ENCODE measurements at regions not wholly inside any gene's neighbourhood (a gene's known extent, or its start where the extent isn't known, plus 50 kb on each side); places are given as distances from the start of the nearest gene placed in this dataset.

DNA sequence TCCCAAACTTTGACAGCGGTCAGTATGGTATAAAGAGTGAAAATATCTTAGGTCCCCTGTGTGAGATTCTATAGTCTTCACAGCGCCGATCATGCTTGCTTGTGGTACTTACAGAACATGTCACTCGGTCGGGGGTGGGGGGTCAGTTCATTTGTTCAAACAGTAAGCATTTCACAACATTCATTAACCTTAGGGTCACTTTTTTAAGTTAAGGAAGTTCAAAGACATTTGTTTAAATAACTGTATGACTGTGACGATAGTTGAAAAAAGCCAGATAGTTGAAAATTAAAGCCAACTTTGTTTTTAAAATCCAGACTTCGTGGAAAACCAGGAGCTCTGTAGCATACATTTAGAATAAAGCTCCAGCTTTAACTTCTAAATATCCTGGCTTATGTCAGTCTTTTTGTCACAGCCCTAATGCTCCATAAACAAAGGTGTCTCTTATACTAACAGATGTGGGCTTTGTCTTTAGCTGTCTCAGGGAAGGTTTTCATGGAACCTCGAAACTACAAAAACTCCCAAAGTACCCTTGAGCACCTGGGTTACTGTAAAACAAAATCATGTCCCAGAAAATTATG is 57.9 kb upstream of the PHACTR2 start:
- no TSS peak for BruUV-seq (replicated peaks)
- no peaks in the 10 kb centered on the region for H3K9me3 ChIP-seq
- H3K27me3 ChIP-seq (replicated peaks; ENCODE audit: control insufficient read depth, insufficient read depth, low read length), result no peaks in the 10 kb centered on the region
- H3K27me3 Mint-ChIP-seq (ENCODE audit: insufficient read depth, unreplicated experiment), result no peaks in the 10 kb centered on the region
- intact Hi-C loops (cut with micrococcal nuclease; ENCODE audit: unreplicated experiment), result no loop called here
- peaks cover 13% of the 10 kb centered on the region for H3K4me1 Mint-ChIP-seq (ENCODE audit: low read depth, unreplicated experiment)
- no peak overlapping the region for H3K27ac Mint-ChIP-seq (ENCODE audit: unreplicated experiment)
- 0 out of 2 replicates have a peak, but pooled peaks cover 1% of the 10 kb centered on the region for H3K36me3 ChIP-seq (ENCODE audit: control insufficient read depth, insufficient read depth, low read length)
- ChIA-PET POLR2A (no interaction called here), CTCF (no interaction called here)
- no peaks in the 10 kb centered on the region for H3K9me3 Mint-ChIP-seq (ENCODE audit: unreplicated experiment)
- H3K4me3 Mint-ChIP-seq (ENCODE audit: unreplicated experiment), result no peak overlapping the region
- TF ChIP-seq, protein P1, sequence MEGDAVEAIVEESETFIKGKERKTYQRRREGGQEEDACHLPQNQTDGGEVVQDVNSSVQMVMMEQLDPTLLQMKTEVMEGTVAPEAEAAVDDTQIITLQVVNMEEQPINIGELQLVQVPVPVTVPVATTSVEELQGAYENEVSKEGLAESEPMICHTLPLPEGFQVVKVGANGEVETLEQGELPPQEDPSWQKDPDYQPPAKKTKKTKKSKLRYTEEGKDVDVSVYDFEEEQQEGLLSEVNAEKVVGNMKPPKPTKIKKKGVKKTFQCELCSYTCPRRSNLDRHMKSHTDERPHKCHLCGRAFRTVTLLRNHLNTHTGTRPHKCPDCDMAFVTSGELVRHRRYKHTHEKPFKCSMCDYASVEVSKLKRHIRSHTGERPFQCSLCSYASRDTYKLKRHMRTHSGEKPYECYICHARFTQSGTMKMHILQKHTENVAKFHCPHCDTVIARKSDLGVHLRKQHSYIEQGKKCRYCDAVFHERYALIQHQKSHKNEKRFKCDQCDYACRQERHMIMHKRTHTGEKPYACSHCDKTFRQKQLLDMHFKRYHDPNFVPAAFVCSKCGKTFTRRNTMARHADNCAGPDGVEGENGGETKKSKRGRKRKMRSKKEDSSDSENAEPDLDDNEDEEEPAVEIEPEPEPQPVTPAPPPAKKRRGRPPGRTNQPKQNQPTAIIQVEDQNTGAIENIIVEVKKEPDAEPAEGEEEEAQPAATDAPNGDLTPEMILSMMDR (IDR thresholded peaks at IDR 0.05; ENCODE audit: insufficient read depth in 1 of 2, low read depth in 1 of 2, low read length in 1 of 2, severe bottlenecking in 1 of 2, unreplicated experiment in 1 of 2), result no peak
- DNase-seq, result no peak
- H3K4me1 ChIP-seq, result 0 out of 2 replicates have a peak, but pooled peaks cover 6% of the 10 kb centered on the region
- no peak overlapping the region for H3K4me3 ChIP-seq (ENCODE audit: low read depth, low read length)
- H3K36me3 Mint-ChIP-seq (ENCODE audit: insufficient read depth, unreplicated experiment), result peaks cover 4% of the 10 kb centered on the region

DNA sequence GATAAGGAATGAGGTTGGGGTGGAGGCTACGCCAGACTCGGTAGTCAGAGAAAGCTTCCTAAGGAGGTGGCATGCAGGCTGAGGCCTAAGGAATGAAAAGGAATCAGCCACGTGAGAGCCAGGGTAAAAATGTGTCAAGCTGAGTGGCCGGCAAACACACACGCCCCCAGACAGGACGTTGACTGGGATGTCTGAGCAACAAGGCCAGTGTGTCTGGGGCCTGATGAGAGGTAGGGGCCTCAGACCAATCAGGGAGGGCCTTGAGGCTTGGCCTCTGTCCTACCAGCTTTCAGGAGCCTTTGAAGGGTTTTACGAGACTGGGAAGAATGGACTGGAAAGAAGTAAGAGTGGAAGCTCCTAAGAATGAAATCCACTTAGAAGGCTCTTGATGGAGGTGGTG is 61.0 kb upstream of the PHACTR2 start:
- 0 out of 2 replicates have a peak, but pooled peaks cover 6% of the 10 kb centered on the region for H3K4me1 ChIP-seq
- no TSS peak for BruUV-seq (replicated peaks)
- Mint-ChIP-seq H3K4me3 (ENCODE audit: unreplicated experiment) (no peak overlapping the region), H3K36me3 (ENCODE audit: insufficient read depth, unreplicated experiment) (peaks cover under 1% of the 10 kb centered on the region), H3K27me3 (ENCODE audit: insufficient read depth, unreplicated experiment) (no peaks in the 10 kb centered on the region), H3K4me1 (ENCODE audit: low read depth, unreplicated experiment) (peaks cover 7% of the 10 kb centered on the region), H3K27ac (ENCODE audit: unreplicated experiment) (no peak overlapping the region), H3K9me3 (ENCODE audit: unreplicated experiment) (no peaks in the 10 kb centered on the region)
- intact Hi-C loops (cut with micrococcal nuclease; ENCODE audit: unreplicated experiment), result no loop called here
- ChIA-PET CTCF (no interaction called here), POLR2A (no interaction called here)
- no peaks in the 10 kb centered on the region for H3K9me3 ChIP-seq
- DNase-seq, result no peak
- H3K4me3 ChIP-seq (ENCODE audit: low read depth, low read length), result no peak overlapping the region
- TF ChIP-seq, protein P1 (IDR thresholded peaks at IDR 0.05; ENCODE audit: insufficient read depth in 1 of 2, low read depth in 1 of 2, low read length in 1 of 2, severe bottlenecking in 1 of 2, unreplicated experiment in 1 of 2), result no peak
- no peaks in the 10 kb centered on the region for H3K27me3 ChIP-seq (replicated peaks; ENCODE audit: control insufficient read depth, insufficient read depth, low read length)
- 0 out of 2 replicates have a peak, but pooled peaks cover 1% of the 10 kb centered on the region for H3K36me3 ChIP-seq (ENCODE audit: control insufficient read depth, insufficient read depth, low read length)

DNA sequence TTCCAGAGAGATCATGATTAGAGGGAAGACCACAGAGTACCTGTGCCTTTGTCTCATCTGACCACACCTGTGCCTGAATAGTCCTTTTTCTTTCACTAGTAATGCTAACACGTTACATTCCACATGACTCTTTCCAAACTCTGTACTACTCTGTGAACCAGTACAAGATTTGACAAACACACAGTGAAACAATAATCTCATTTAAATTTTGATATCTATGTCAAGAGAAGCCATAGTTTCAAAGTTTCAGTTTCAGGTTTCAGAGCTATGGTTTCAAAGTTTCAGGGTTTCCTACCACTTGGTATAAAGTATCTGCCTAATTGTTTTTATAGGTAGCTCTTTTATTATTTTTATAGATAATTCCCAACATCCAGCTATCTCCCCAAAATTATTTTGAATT is 62.0 kb upstream of the PHACTR2 start:
- intact Hi-C loops (cut with micrococcal nuclease; ENCODE audit: unreplicated experiment), result no loop called here
- H3K27me3 ChIP-seq (replicated peaks; ENCODE audit: control insufficient read depth, insufficient read depth, low read length), result no peaks in the 10 kb centered on the region
- Mint-ChIP-seq H3K4me1 (ENCODE audit: low read depth, unreplicated experiment) (peaks cover 7% of the 10 kb centered on the region), H3K9me3 (ENCODE audit: unreplicated experiment) (no peaks in the 10 kb centered on the region), H3K27me3 (ENCODE audit: insufficient read depth, unreplicated experiment) (no peaks in the 10 kb centered on the region), H3K36me3 (ENCODE audit: insufficient read depth, unreplicated experiment) (no peaks in the 10 kb centered on the region), H3K27ac (ENCODE audit: unreplicated experiment) (no peak overlapping the region), H3K4me3 (ENCODE audit: unreplicated experiment) (no peak overlapping the region)
- no peaks in the 10 kb centered on the region for H3K9me3 ChIP-seq
- H3K4me1 ChIP-seq, result no peaks in the 10 kb centered on the region
- H3K4me3 ChIP-seq (ENCODE audit: low read depth, low read length), result no peak overlapping the region
- 0 out of 2 replicates have a peak, but pooled peaks cover 1% of the 10 kb centered on the region for H3K36me3 ChIP-seq (ENCODE audit: control insufficient read depth, insufficient read depth, low read length)
- POLR2A ChIA-PET, result no interaction called here
- TF ChIP-seq, protein P1 (IDR thresholded peaks at IDR 0.05; ENCODE audit: insufficient read depth in 1 of 2, low read depth in 1 of 2, low read length in 1 of 2, severe bottlenecking in 1 of 2, unreplicated experiment in 1 of 2), result no peak
- no peak for DNase-seq
- no TSS peak for BruUV-seq (replicated peaks)
- CTCF ChIA-PET, result no interaction called here

Data from Caco-2 (cell line).